WERI-Rb-1 (cell line): ENCODE measurements at regions not wholly inside any gene's neighbourhood (a gene's known extent, or its start where the extent isn't known, plus 50 kb on each side); places are given as distances from the start of the nearest gene placed in this dataset.

Experiments used
- DNase-seq: peaks from one replicate; pipeline ENCODE4 v3.0.0-alpha.2; 2020
- H3K27ac ChIP-seq: fragments of 250-450 bp; sonication (Bioruptor Pico); 2 replicates; pipeline ENCODE4 v1.5.1; 2020; ENCODE audit warnings: mild to moderate bottlenecking, moderate library complexity
- H3K27me3 ChIP-seq: fragments of 250-450 bp; sonication (Bioruptor Pico); 2 replicates; pipeline ENCODE4 v1.5.1; 2021; ENCODE audit warnings: mild to moderate bottlenecking, low read depth, moderate library complexity; ENCODE audit not compliant: insufficient read depth, severe bottlenecking
- H3K36me3 ChIP-seq: fragments of 250-450 bp; sonication (Bioruptor Pico); 2 replicates; pipeline ENCODE4 v1.5.1; 2020; ENCODE audit warnings: mild to moderate bottlenecking, moderate library complexity
- H3K4me3 ChIP-seq: 2 replicates; pipeline ENCODE4 v1.5.1; 2011; ENCODE audit warnings: low read depth, mild to moderate bottlenecking, control low read depth, low read length
- H3K9me3 ChIP-seq: fragments of 250-450 bp; sonication (Bioruptor Pico); 2 replicates; pipeline ENCODE4 v1.5.1; 2021; ENCODE audit warnings: mild to moderate bottlenecking, moderate library complexity; ENCODE audit not compliant: severe bottlenecking
- TF ChIP-seq, protein P1 (sequence below): IDR thresholded peaks from 2 replicates; pipeline ENCODE4 v1.5.1; 2011; ENCODE audit warnings: low read depth, mild to moderate bottlenecking, control low read depth, inconsistent platforms, low read length

DNA sequence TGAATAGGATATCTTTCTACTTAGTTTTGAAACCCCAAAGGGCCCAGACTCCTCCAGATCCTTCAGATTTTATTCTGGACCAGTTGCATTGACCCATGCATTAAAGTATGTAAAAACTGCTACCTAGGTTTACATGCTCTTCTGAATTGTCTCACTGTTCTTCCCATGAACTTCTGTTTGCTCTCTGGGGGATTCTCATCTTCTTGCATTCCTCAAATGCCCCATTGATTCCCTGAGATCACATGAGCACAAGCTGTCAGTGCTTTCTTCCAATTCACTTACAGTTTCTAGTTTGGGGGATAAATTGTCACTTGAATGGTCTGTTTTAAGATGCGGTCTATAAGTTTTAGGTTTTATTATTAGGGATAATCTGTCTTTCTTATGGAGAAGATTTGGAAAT, 188.9 kb upstream of the KIF2B start:
- H3K27ac ChIP-seq = no peak overlapping the region
- H3K4me3 ChIP-seq = no peak overlapping the region
- TF ChIP-seq, protein P1, sequence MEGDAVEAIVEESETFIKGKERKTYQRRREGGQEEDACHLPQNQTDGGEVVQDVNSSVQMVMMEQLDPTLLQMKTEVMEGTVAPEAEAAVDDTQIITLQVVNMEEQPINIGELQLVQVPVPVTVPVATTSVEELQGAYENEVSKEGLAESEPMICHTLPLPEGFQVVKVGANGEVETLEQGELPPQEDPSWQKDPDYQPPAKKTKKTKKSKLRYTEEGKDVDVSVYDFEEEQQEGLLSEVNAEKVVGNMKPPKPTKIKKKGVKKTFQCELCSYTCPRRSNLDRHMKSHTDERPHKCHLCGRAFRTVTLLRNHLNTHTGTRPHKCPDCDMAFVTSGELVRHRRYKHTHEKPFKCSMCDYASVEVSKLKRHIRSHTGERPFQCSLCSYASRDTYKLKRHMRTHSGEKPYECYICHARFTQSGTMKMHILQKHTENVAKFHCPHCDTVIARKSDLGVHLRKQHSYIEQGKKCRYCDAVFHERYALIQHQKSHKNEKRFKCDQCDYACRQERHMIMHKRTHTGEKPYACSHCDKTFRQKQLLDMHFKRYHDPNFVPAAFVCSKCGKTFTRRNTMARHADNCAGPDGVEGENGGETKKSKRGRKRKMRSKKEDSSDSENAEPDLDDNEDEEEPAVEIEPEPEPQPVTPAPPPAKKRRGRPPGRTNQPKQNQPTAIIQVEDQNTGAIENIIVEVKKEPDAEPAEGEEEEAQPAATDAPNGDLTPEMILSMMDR = no peak
- DNase-seq = no peak
- no peaks in the 10 kb centered on the region for H3K27me3 ChIP-seq
- H3K9me3 ChIP-seq = no peaks in the 10 kb centered on the region
- no peaks in the 10 kb centered on the region for H3K36me3 ChIP-seq

DNA sequence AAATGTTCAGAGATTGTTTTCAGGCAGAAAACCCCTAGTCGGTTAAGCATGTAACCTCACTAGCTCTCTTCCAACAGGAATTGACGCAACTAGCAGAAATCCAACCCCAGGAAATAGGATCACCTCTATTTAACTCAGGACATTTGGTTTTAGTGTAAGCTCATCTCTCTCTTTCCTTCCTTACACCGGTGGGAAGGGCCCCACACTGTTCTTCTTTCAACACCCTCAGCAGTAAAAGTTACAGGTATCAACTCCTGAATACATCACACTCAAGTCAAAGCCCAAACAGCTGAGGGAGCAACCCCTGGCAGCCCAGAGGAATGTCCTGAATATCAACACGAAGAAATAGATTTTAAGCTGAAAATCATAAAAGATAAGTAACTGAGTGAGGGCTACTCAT, 191.2 kb upstream of the KIF2B start:
- DNase-seq = no peak

DNA sequence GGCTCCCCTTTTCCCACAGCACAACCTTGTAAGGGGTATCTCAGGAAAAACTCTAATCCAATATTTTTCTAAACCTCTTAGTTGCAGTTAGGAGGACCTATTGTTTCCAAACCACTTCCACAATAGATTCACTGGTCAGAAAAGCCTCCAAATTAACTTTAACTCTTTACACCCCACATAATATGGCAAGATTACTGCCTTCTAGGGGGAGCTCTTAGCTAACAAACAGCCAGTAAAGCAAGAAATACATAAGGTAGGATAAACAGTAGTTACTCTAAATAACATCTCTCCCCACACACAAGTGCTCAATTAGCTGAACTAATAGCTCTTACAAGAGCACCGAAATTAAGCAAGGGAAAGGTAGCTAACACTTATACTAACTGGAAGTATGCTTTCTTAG, 192.1 kb upstream of the KIF2B start:
- TF ChIP-seq, protein P1 = no peak
- H3K9me3 ChIP-seq = no peaks in the 10 kb centered on the region
- H3K27ac ChIP-seq = no peak overlapping the region
- no peak for DNase-seq
- no peaks in the 10 kb centered on the region for H3K36me3 ChIP-seq
- no peak overlapping the region for H3K4me3 ChIP-seq
- H3K27me3 ChIP-seq = no peaks in the 10 kb centered on the region

More for the DNA sequence above, 191.2 kb upstream of the KIF2B start:
- Histone ChIP-seq H3K9me3 (no peaks in the 10 kb centered on the region), H3K27ac (no peak overlapping the region), H3K27me3 (no peaks in the 10 kb centered on the region), H3K36me3 (no peaks in the 10 kb centered on the region), H3K4me3 (no peak overlapping the region)
- TF ChIP-seq, protein P1 = no peak

DNA sequence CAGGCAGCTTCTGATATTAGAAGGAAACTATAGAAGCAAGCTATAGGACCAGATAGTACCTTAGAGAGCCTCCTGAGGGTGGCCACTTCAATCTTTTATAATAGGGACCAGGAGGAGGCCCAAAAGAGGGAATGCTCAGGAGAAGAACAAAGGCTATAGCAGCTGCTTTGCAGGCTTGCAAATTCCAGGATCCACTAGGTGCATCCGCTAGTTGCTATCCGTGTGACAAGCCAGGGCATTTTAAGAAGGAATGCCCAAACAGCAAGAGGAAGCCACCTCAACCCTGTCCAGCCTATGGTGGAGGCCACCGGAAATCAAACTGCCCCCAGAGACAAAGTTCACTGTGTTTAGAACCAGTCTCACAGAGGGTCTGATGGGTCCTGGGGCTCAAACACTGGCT, 192.6 kb upstream of the KIF2B start:
- Histone ChIP-seq H3K27me3 (no peaks in the 10 kb centered on the region), H3K27ac (no peak overlapping the region), H3K36me3 (no peaks in the 10 kb centered on the region), H3K9me3 (no peaks in the 10 kb centered on the region), H3K4me3 (no peak overlapping the region)
- TF ChIP-seq, protein P1 = no peak
- DNase-seq = no peak

DNA sequence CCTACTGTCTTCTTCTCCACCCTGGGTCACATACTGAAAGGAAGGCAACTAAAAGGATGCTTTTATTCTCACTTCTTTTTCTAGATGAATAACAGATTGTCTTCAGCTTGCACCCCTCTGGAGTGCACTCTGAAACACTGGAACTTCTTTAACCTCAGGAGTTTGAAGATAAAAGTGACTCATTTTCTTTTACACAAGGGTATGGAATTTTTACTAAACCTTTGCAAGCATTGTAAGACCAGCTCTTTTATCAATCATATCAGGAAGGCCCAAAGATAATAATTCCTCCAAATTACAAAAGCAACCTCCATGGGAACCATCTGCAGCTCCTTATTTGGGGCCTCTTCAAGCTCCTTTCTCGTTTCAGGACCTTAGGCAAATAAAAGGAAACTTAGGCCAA, 193.5 kb upstream of the KIF2B start:
- Histone ChIP-seq H3K4me3 (no peak overlapping the region), H3K27me3 (no peaks in the 10 kb centered on the region), H3K27ac (no peak overlapping the region), H3K9me3 (no peaks in the 10 kb centered on the region), H3K36me3 (no peaks in the 10 kb centered on the region)
- DNase-seq = no peak
- TF ChIP-seq, protein P1 = no peak

DNA sequence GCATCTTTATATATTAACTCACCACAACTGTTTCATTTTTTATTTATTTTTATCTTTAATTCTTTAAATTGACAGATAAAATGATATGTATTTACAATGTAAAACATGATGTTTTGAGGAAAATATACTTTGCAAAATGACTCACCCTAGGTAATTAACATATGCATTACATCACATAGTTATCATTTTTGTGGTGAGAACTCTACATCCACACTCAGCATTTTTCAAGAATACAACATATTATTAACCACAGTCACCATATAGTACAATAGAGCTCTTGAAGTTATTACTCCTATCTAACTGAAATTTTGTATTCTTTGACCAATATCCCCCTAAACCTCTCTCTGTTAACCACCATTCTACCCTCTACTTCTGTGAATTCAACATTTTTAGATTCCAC, 194.7 kb upstream of the KIF2B start:
- no peak overlapping the region for H3K4me3 ChIP-seq
- no peaks in the 10 kb centered on the region for H3K9me3 ChIP-seq
- no peak for DNase-seq
- no peaks in the 10 kb centered on the region for H3K27me3 ChIP-seq
- no peaks in the 10 kb centered on the region for H3K36me3 ChIP-seq
- TF ChIP-seq, protein P1 = no peak
- H3K27ac ChIP-seq = no peak overlapping the region
